AG09319 (cell line): ENCODE measurements at regions not wholly inside any gene's neighbourhood (a gene's known extent, or its start where the extent isn't known, plus 50 kb on each side); places are given as distances from the start of the nearest gene placed in this dataset.

Experiments used
- DNase-seq: peaks from one replicate; pipeline ENCODE4 v3.0.0-alpha.2; 2010; ENCODE audit warnings: low read depth; ENCODE audit errors: extremely low read depth
- CTCF ChIP-seq: IDR thresholded peaks from 2 replicates; pipeline ENCODE4 v1.5.1; 2011; ENCODE audit warnings: low read depth, mild to moderate bottlenecking, inconsistent platforms, low read length, moderate library complexity

GRCh38 chr3:116927918-116928317 lies 218.3 kb downstream of the TUSC7 start:
- DNase-seq, result no peak
- TF ChIP-seq CTCF, result no peak

DNA sequence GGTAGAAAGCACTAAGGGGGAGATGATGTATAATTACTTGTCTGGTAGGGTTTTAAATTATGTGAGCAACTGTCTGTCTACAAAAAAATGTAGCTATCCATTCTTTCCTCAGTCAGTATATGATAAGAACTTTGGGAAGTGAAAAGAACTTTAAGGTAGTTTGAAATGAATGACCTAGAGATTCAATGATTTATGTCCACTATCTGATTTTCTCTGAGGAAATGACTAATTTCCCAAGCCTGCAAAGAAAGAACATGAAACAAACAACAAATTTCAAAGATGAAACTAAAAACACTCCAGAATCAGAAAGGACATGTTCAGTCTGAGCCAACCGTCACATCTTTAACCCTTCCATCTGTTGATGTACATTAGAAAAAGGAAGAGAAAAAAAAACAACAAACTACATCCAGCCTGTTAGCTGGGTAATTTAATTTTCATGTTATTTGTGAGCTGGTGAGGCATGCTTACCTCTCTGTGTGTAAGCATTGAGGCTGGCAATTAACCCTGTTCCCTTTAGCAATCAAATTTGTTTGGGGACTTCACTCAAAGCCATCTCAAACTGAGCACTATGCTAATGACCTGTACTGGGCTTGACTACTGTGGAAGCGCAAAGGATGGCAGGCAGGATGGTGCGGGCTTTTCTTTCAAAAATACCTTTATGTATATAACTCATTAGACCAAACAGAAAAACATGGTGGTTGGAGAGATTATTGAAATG lies 220.1 kb downstream of the TUSC7 start:
- no peak for DNase-seq
- no peak for TF ChIP-seq CTCF

GRCh38 chr3:116930786-116931185 lies 221.2 kb downstream of the TUSC7 start:
- no peak for DNase-seq
- no peak for TF ChIP-seq CTCF

GRCh38 chr3:116939091-116939490 lies 229.5 kb downstream of the TUSC7 start:
- DNase-seq, result no peak
- TF ChIP-seq CTCF, result no peak

- no peak for TF ChIP-seq CTCF
- DNase-seq, result no peak
Observed at GRCh38 chr3:116939550-116939949, 230.0 kb downstream of the TUSC7 start.

DNA sequence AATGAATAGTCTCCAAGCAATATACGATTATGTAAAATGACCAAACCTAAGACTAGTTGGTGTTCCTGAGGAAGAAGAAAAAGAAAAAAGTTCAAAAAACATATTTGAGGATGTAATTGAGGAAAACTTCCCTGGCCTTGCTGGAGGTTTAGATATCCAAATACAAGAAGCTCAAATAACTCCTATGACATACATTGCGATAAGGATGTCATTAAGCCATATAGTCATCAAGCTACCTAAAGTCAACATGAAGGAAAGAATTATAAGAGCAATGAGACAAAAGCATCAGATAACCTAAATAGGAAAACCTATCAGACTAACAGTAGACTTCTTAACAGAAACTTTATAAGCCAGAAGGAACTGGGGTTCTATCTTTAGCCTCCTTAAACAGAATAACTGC lies 231.1 kb downstream of the TUSC7 start:
- DNase-seq, result no peak
- no peak for TF ChIP-seq CTCF

GRCh38 chr3:116946376-116946775 lies 236.8 kb downstream of the TUSC7 start:
- DNase-seq, result no peak
- TF ChIP-seq CTCF, result no peak
